Subcutaneous abdominal adipose tissue (tissue), 5 donors: ENCODE measurements at regions not wholly inside any gene's neighbourhood (a gene's known extent, or its start where the extent isn't known, plus 50 kb on each side); places are given as distances from the start of the nearest gene placed in this dataset.

Experiments used
- H3K27ac ChIP-seq: one replicate; pipeline ENCODE4 v1.7.0; 2013; ENCODE audit warnings: low read depth, mild to moderate bottlenecking, inconsistent platforms, low read length, moderate library complexity
- H3K27me3 ChIP-seq, 5 donors: one replicate each; pipeline ENCODE4 v1.7.0; 2013; ENCODE audit warnings: low read length in 5 of 5, inconsistent platforms in 1 of 5; ENCODE audit not compliant: control insufficient read depth in 5 of 5, insufficient read depth in 4 of 5
- H3K36me3 ChIP-seq, 5 donors: one replicate each; pipeline ENCODE4 v1.7.0; 2013; ENCODE audit warnings: low read length in 5 of 5; ENCODE audit not compliant: control insufficient read depth in 5 of 5, insufficient read depth in 5 of 5
- H3K4me1 ChIP-seq, 5 donors: one replicate each; pipeline ENCODE4 v1.7.0; 2013; ENCODE audit warnings: low read length in 5 of 5, mild to moderate bottlenecking in 3 of 5, moderate library complexity in 1 of 5; ENCODE audit not compliant: control insufficient read depth in 5 of 5, insufficient read depth in 5 of 5
- H3K4me3 ChIP-seq, 5 donors: one replicate each; pipeline ENCODE4 v1.7.0; 2013; ENCODE audit warnings: low read length in 5 of 5, low read depth in 1 of 5
- H3K9ac ChIP-seq, 5 donors: one replicate each; pipeline ENCODE4 v1.7.0; 2013; ENCODE audit warnings: low read length in 5 of 5, mild to moderate bottlenecking in 4 of 5, moderate library complexity in 3 of 5
- H3K9me3 ChIP-seq, 5 donors: one replicate each; pipeline ENCODE4 v1.7.0; 2013; ENCODE audit warnings: low read length in 5 of 5; ENCODE audit not compliant: control insufficient read depth in 5 of 5
- donor health status: healthy.
- donor health status: healthy.
- donor health status: healthy.
- donor health status: healthy.
- donor health status: healthy.

GRCh38 chr4:166290426-166290825 is 417.4 kb downstream of the TLL1 start:
- no peak overlapping the region for H3K27ac ChIP-seq
- H3K27me3 ChIP-seq, result no peaks in the 10 kb centered on the region
- H3K9me3 ChIP-seq, result no peaks in the 10 kb centered on the region
- no peak overlapping the region for H3K4me3 ChIP-seq
- no peaks in the 10 kb centered on the region for H3K36me3 ChIP-seq
- no peak overlapping the region for H3K9ac ChIP-seq
- H3K4me1 ChIP-seq, result no peaks in the 10 kb centered on the region

GRCh38 chr4:166293556-166293955 is 420.5 kb downstream of the TLL1 start:
- Histone ChIP-seq H3K27ac (no peak overlapping the region), H3K4me3 (no peak overlapping the region), H3K36me3 (no peaks in the 10 kb centered on the region), H3K9ac (no peak overlapping the region), H3K27me3 (no peaks in the 10 kb centered on the region), H3K4me1 (no peaks in the 10 kb centered on the region), H3K9me3 (no peaks in the 10 kb centered on the region)

GRCh38 chr4:166301266-166301665 is 428.2 kb downstream of the TLL1 start:
- Histone ChIP-seq H3K36me3 (no peaks in the 10 kb centered on the region), H3K9ac (no peak overlapping the region), H3K27me3 (no peaks in the 10 kb centered on the region), H3K4me1 (no peaks in the 10 kb centered on the region), H3K27ac (no peak overlapping the region), H3K4me3 (no peak overlapping the region), H3K9me3 (no peaks in the 10 kb centered on the region)

- H3K9me3 ChIP-seq, result no peaks in the 10 kb centered on the region
- H3K4me3 ChIP-seq, result no peak overlapping the region
- no peaks in the 10 kb centered on the region for H3K36me3 ChIP-seq
- no peak overlapping the region for H3K27ac ChIP-seq
- no peaks in the 10 kb centered on the region for H3K27me3 ChIP-seq
- H3K9ac ChIP-seq, result no peak overlapping the region
- no peaks in the 10 kb centered on the region for H3K4me1 ChIP-seq
These were observed 435.6 kb downstream of the TLL1 start for GRCh38 chr4:166308647-166309046.

GRCh38 chr4:166309286-166309685 is 436.2 kb downstream of the TLL1 start:
- no peaks in the 10 kb centered on the region for H3K9me3 ChIP-seq
- H3K27ac ChIP-seq, result no peak overlapping the region
- H3K36me3 ChIP-seq, result no peaks in the 10 kb centered on the region
- H3K4me3 ChIP-seq, result no peak overlapping the region
- H3K4me1 ChIP-seq, result no peaks in the 10 kb centered on the region
- H3K27me3 ChIP-seq, result no peaks in the 10 kb centered on the region
- no peak overlapping the region for H3K9ac ChIP-seq

- no peaks in the 10 kb centered on the region for H3K9me3 ChIP-seq
These were observed 438.1 kb downstream of the TLL1 start for GRCh38 chr4:166311169-166311568.

GRCh38 chr4:166312166-166312565 is 439.1 kb downstream of the TLL1 start:
- no peak overlapping the region for H3K27ac ChIP-seq
- H3K9ac ChIP-seq, result no peak overlapping the region
- no peaks in the 10 kb centered on the region for H3K27me3 ChIP-seq
- no peaks in the 10 kb centered on the region for H3K9me3 ChIP-seq
- H3K4me3 ChIP-seq, result no peak overlapping the region
- H3K36me3 ChIP-seq, result no peaks in the 10 kb centered on the region
- H3K4me1 ChIP-seq, result no peaks in the 10 kb centered on the region

More at GRCh38 chr4:166311169-166311568, 438.1 kb downstream of the TLL1 start:
- H3K4me1 ChIP-seq, result no peaks in the 10 kb centered on the region
- H3K27me3 ChIP-seq, result no peaks in the 10 kb centered on the region
- H3K4me3 ChIP-seq, result no peak overlapping the region
- no peak overlapping the region for H3K27ac ChIP-seq
- no peaks in the 10 kb centered on the region for H3K36me3 ChIP-seq
- H3K9ac ChIP-seq, result no peak overlapping the region

GRCh38 chr4:166314902-166315301 is 441.9 kb downstream of the TLL1 start:
- Histone ChIP-seq H3K4me1 (no peaks in the 10 kb centered on the region), H3K9ac (no peak overlapping the region), H3K4me3 (no peak overlapping the region), H3K27me3 (no peaks in the 10 kb centered on the region), H3K9me3 (no peaks in the 10 kb centered on the region), H3K27ac (no peak overlapping the region), H3K36me3 (no peaks in the 10 kb centered on the region)

GRCh38 chr4:166315721-166316467 is 442.9 kb downstream of the TLL1 start:
- Histone ChIP-seq H3K9ac (no peak overlapping the region), H3K27me3 (no peaks in the 10 kb centered on the region), H3K4me1 (no peaks in the 10 kb centered on the region), H3K27ac (no peak overlapping the region), H3K4me3 (no peak overlapping the region), H3K9me3 (no peaks in the 10 kb centered on the region), H3K36me3 (no peaks in the 10 kb centered on the region)

- Histone ChIP-seq H3K9ac (no peak overlapping the region), H3K4me1 (no peaks in the 10 kb centered on the region), H3K9me3 (no peaks in the 10 kb centered on the region), H3K36me3 (no peaks in the 10 kb centered on the region), H3K27me3 (no peaks in the 10 kb centered on the region), H3K4me3 (no peak overlapping the region), H3K27ac (no peak overlapping the region)
These were observed 445.9 kb downstream of the TLL1 start for GRCh38 chr4:166318810-166319525.
